ENCODE measurements at regions not wholly inside any gene's neighbourhood (a gene's known extent, or its start where the extent isn't known, plus 50 kb on each side); places are given as distances from the start of the nearest gene placed in this dataset.

DNA sequence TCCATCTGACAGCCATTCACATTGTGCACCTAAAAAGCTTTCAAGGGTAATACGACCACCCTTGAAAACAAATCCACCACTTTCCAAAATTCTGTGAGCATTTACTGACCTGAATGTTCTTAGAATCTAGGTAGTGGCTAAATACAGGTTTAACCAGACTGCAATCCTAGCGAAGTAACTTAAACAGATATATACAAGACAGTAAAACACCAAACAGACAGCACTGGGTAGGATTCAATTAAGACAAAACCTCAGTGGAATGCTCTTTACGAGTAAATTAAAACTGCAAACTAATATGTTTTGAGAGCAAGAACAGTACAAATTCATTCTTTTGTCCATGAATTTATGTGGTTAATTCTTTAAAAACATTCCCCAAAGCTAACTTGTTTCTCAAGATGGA is 354.2 kb upstream of the ESRRG start:
- DNase-seq (ENCODE audit: low read depth, low spot score) = no peak
- Histone ChIP-seq H3K4me1 (ENCODE audit: control insufficient read depth, insufficient read depth, low read length) (peaks cover 2% of the 10 kb centered on the region; the same call in 1 of the 2 replicates), H3K27ac (ENCODE audit: low read length) (no peak overlapping the region), H3K4me3 (ENCODE audit: low read length) (no peak overlapping the region), H3K36me3 (ENCODE audit: control insufficient read depth, insufficient read depth, low read length) (no peaks in the 10 kb centered on the region), H3K9me3 (ENCODE audit: control insufficient read depth, insufficient read depth, low read length) (no peaks in the 10 kb centered on the region), H3K27me3 (ENCODE audit: control insufficient read depth, insufficient read depth, low read length) (no peaks in the 10 kb centered on the region)
- WGBS (ENCODE audit: insufficient coverage, insufficient read length) = no CpG with 5 or more reads among the region's 3 CpGs

DNA sequence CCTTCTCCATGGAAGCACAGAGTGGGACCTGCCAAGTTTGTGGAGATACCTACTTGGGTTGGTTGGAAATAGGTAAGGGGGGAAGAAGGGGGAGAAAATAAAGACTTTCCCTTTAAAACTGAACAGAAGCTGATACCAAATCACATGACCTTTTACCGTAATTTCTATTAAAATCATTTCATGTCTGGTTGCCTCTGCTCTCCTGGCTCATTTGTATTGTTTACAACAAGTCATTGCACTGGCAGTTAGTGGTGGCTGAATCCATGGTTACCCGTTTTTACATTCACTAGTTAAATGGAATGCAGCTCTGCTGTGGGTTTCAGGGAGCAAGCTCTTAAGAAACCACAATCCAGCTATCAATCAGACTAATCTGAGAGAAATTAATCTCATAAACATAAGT is 353.7 kb upstream of the ESRRG start:
- Histone ChIP-seq H3K4me1 (ENCODE audit: control insufficient read depth, insufficient read depth, low read length) (peaks cover 2% of the 10 kb centered on the region; the same call in 1 of the 2 replicates), H3K4me3 (ENCODE audit: low read length) (no peak overlapping the region), H3K27ac (ENCODE audit: low read length) (no peak overlapping the region), H3K27me3 (ENCODE audit: control insufficient read depth, insufficient read depth, low read length) (no peaks in the 10 kb centered on the region), H3K36me3 (ENCODE audit: control insufficient read depth, insufficient read depth, low read length) (no peaks in the 10 kb centered on the region), H3K9me3 (ENCODE audit: control insufficient read depth, insufficient read depth, low read length) (no peaks in the 10 kb centered on the region)
- DNase-seq (ENCODE audit: low read depth, low spot score) = no peak
- WGBS (ENCODE audit: insufficient coverage, insufficient read length) = no CpG with 5 or more reads among the region's 2 CpGs

DNA sequence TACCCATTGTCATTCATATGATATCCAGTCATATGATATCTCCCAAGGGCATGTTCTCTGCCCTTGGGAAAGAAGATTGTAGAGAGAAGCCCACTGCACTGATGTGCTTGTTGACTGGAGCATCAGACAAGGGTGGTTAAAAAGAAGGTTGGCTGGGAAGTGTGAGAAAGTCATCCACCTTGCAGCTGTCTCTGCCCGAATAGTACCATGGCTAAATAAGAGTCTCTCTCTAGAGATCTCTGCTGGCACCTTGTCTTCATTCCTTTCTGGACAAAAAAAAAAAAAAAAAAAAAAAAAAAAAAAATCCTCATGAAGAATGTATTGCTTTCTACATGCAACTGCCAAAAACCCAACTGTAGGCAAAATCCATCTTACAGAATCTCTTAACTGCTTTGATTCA is 349.7 kb upstream of the ESRRG start:
- no peaks in the 10 kb centered on the region for H3K36me3 ChIP-seq (ENCODE audit: control insufficient read depth, insufficient read depth, low read length)
- WGBS (ENCODE audit: insufficient coverage, insufficient read length) = no CpG with 5 or more reads among the region's 1 CpG
- no peaks in the 10 kb centered on the region for H3K4me1 ChIP-seq (ENCODE audit: control insufficient read depth, insufficient read depth, low read length)
- H3K9me3 ChIP-seq (ENCODE audit: control insufficient read depth, insufficient read depth, low read length) = no peaks in the 10 kb centered on the region
- H3K4me3 ChIP-seq (ENCODE audit: low read length) = no peak overlapping the region
- no peak overlapping the region for H3K27ac ChIP-seq (ENCODE audit: low read length)
- DNase-seq (ENCODE audit: low read depth, low spot score) = no peak
- no peaks in the 10 kb centered on the region for H3K27me3 ChIP-seq (ENCODE audit: control insufficient read depth, insufficient read depth, low read length)

DNA sequence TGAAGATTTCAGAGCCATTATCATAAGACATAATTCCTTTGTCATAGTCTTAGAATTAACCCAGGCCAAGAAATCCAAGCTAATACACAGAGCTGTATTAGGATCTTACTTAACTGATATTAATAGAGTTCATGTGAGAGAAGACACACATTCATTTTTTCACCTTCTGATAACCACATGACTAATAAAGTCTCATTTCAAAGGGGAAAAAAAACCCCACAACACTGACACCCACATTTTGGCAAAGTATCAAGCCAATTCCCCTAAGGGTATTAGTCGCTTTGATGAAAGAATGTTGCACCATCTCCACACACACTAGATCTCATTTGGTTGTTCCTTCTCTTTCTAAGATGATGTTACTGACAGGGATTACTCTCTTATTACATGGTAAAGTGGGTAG is 344.4 kb upstream of the ESRRG start:
- H3K4me1 ChIP-seq (ENCODE audit: control insufficient read depth, insufficient read depth, low read length) = no peaks in the 10 kb centered on the region
- no peak for DNase-seq (ENCODE audit: low read depth, low spot score)
- WGBS (ENCODE audit: insufficient coverage, insufficient read length) = no CpG with 5 or more reads among the region's 1 CpG

DNA sequence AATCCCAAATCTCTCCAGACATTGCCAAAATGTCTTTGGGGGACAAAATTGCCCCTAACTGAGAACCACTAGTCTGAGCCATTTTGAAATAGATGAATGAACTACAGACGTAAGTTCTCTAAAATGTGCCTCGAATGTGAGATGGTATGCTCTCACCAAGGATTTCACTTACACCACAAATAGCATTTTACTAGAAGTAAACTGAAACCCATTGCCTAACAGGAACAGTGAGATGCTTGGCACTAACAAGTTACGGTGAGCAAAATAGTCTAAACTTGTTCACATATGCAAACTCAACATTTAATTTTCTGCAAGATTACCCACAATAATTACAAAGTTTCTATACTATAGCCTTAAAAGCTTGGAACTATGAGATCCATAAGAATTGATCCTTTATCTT is 343.6 kb upstream of the ESRRG start:
- H3K4me1 ChIP-seq (ENCODE audit: control insufficient read depth, insufficient read depth, low read length) = no peaks in the 10 kb centered on the region
- DNase-seq (ENCODE audit: low read depth, low spot score) = no peak
- no peaks in the 10 kb centered on the region for H3K9me3 ChIP-seq (ENCODE audit: control insufficient read depth, insufficient read depth, low read length)
- no peak overlapping the region for H3K4me3 ChIP-seq (ENCODE audit: low read length)
- WGBS (ENCODE audit: insufficient coverage, insufficient read length) = no CpG with 5 or more reads among the region's 3 CpGs
- H3K36me3 ChIP-seq (ENCODE audit: control insufficient read depth, insufficient read depth, low read length) = no peaks in the 10 kb centered on the region
- no peaks in the 10 kb centered on the region for H3K27me3 ChIP-seq (ENCODE audit: control insufficient read depth, insufficient read depth, low read length)
- no peak overlapping the region for H3K27ac ChIP-seq (ENCODE audit: low read length)

More for the DNA sequence above, 344.4 kb upstream of the ESRRG start:
- Histone ChIP-seq H3K9me3 (ENCODE audit: control insufficient read depth, insufficient read depth, low read length) (no peaks in the 10 kb centered on the region), H3K27ac (ENCODE audit: low read length) (no peak overlapping the region), H3K36me3 (ENCODE audit: control insufficient read depth, insufficient read depth, low read length) (no peaks in the 10 kb centered on the region), H3K27me3 (ENCODE audit: control insufficient read depth, insufficient read depth, low read length) (no peaks in the 10 kb centered on the region), H3K4me3 (ENCODE audit: low read length) (no peak overlapping the region)

DNA sequence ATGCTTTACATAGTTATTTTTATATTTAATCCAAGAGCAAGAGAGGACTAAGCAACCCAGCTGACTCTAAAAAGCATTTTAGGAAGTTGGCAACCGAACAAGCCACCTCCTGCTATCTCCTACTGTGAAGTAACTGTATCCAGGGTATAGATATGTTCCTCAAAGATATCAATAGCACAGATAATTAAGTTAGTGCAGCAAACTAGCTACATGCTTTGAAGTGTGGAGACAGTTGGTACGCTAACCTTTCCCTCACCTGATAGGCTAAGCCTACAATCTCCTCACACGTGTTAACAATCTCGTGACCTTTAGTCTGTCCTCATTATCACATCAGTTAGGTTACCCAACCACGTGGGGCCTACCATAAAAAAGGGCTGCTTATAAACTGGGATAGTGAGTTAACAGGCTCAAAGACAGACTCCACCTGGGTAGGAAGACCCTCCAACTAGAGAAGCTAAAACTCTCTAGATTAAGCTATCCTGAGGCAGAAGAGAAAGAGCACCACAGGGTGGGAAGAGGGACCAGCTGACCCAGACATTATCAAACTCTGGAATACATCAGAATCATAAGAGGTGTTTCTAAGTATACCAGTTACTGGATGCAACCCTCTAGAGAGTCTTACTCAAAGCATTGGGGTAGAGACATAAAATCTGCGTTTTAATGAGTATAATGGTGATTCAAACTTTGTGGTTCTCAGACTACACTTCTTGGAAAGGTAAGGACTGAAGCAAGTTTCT is 340.1 kb upstream of the ESRRG start:
- no peaks in the 10 kb centered on the region for H3K27me3 ChIP-seq (ENCODE audit: control insufficient read depth, insufficient read depth, low read length)
- no peak overlapping the region for H3K27ac ChIP-seq (ENCODE audit: low read length)
- no peak overlapping the region for H3K4me3 ChIP-seq (ENCODE audit: low read length)
- H3K36me3 ChIP-seq (ENCODE audit: control insufficient read depth, insufficient read depth, low read length) = no peaks in the 10 kb centered on the region
- no peaks in the 10 kb centered on the region for H3K4me1 ChIP-seq (ENCODE audit: control insufficient read depth, insufficient read depth, low read length)
- WGBS (ENCODE audit: insufficient coverage, insufficient read length) = no CpG with 5 or more reads among the region's 6 CpGs
- no peak for DNase-seq (ENCODE audit: low read depth, low spot score)
- H3K9me3 ChIP-seq (ENCODE audit: control insufficient read depth, insufficient read depth, low read length) = no peaks in the 10 kb centered on the region

DNA sequence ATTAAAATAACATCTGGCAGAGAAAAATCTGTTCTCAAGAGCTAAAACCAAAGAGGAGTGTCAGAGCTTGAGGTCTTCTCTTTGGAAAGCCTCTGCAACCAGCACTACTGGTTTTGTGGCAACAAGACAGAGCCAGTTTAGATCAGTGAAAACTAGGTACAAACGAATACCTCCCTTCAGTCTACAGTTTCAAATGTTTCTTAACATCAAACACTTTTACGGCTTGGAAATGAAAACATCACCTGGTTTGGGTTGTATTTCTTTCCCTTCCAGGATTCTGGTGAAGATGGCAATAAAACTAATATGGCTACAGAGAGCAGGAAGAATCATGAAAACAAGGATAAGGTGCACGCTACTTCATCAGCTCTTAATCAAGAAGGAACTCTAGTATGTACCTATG is 339.4 kb upstream of the ESRRG start:
- no peaks in the 10 kb centered on the region for H3K36me3 ChIP-seq (ENCODE audit: control insufficient read depth, insufficient read depth, low read length)
- no peaks in the 10 kb centered on the region for H3K9me3 ChIP-seq (ENCODE audit: control insufficient read depth, insufficient read depth, low read length)
- WGBS (ENCODE audit: insufficient coverage, insufficient read length) = no CpG with 5 or more reads among the region's 3 CpGs
- no peaks in the 10 kb centered on the region for H3K27me3 ChIP-seq (ENCODE audit: control insufficient read depth, insufficient read depth, low read length)
- no peak overlapping the region for H3K4me3 ChIP-seq (ENCODE audit: low read length)
- no peak for DNase-seq (ENCODE audit: low read depth, low spot score)
- no peak overlapping the region for H3K27ac ChIP-seq (ENCODE audit: low read length)
- no peaks in the 10 kb centered on the region for H3K4me1 ChIP-seq (ENCODE audit: control insufficient read depth, insufficient read depth, low read length)

DNA sequence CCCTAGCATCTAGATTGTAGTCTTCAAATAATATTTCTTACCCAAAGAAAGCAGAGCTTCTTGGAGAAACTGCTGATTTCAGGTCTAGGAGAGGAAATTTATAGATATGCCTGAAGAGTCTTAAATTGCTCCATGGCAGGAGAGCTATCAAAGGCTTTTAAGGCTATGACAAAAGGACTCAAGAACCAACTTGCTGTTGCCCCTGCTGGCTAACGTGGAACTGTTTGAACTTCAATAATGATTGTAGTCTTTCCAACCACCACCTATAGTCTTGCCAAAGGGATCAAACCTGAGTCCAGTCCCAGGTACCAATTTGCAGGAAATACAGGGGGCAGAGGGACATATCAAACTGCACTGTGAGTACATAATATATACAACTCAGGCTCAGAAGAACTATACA is 336.2 kb upstream of the ESRRG start:
- Histone ChIP-seq H3K4me1 (ENCODE audit: control insufficient read depth, insufficient read depth, low read length) (no peaks in the 10 kb centered on the region), H3K4me3 (ENCODE audit: low read length) (no peak overlapping the region), H3K36me3 (ENCODE audit: control insufficient read depth, insufficient read depth, low read length) (no peaks in the 10 kb centered on the region), H3K9me3 (ENCODE audit: control insufficient read depth, insufficient read depth, low read length) (no peaks in the 10 kb centered on the region), H3K27me3 (ENCODE audit: control insufficient read depth, insufficient read depth, low read length) (no peaks in the 10 kb centered on the region), H3K27ac (ENCODE audit: low read length) (no peak overlapping the region)
- WGBS (ENCODE audit: insufficient coverage, insufficient read length) = no CpG with 5 or more reads among the region's 1 CpG
- DNase-seq (ENCODE audit: low read depth, low spot score) = peak; percentile 5

DNA sequence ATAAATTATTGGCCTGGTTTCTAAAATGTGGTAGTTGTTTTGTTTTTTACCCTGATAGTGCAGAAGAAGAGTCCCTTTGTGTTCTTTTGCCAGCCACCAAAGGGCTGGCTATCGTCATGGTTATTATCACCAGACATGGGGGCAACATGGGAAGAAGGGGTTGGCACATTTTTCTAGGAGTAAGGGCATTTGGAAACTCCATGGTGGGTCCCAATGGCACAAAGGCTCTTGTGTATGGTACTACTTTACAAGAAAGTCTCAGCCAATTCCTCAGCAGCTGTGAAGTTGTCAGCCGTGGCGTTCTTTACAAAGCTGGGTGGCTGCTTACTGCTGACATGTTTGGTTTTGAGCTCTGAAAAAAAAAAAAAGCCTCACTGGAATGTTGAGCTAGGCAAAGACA is 330.4 kb upstream of the ESRRG start:
- Histone ChIP-seq H3K27me3 (ENCODE audit: control insufficient read depth, insufficient read depth, low read length) (no peaks in the 10 kb centered on the region), H3K4me1 (ENCODE audit: control insufficient read depth, insufficient read depth, low read length) (no peaks in the 10 kb centered on the region), H3K36me3 (ENCODE audit: control insufficient read depth, insufficient read depth, low read length) (no peaks in the 10 kb centered on the region), H3K27ac (ENCODE audit: low read length) (no peak overlapping the region), H3K4me3 (ENCODE audit: low read length) (no peak overlapping the region), H3K9me3 (ENCODE audit: control insufficient read depth, insufficient read depth, low read length) (no peaks in the 10 kb centered on the region)
- WGBS (ENCODE audit: insufficient coverage, insufficient read length) = no CpG with 5 or more reads among the region's 3 CpGs
- no peak for DNase-seq (ENCODE audit: low read depth, low spot score)

- DNase-seq (ENCODE audit: low read depth, low spot score) = no peak
- Histone ChIP-seq H3K4me3 (ENCODE audit: low read length) (no peak overlapping the region), H3K27ac (ENCODE audit: low read length) (no peak overlapping the region), H3K9me3 (ENCODE audit: control insufficient read depth, insufficient read depth, low read length) (no peaks in the 10 kb centered on the region), H3K4me1 (ENCODE audit: control insufficient read depth, insufficient read depth, low read length) (no peaks in the 10 kb centered on the region), H3K36me3 (ENCODE audit: control insufficient read depth, insufficient read depth, low read length) (no peaks in the 10 kb centered on the region), H3K27me3 (ENCODE audit: control insufficient read depth, insufficient read depth, low read length) (no peaks in the 10 kb centered on the region)
- no CpG with 5 or more reads among the region's 2 CpGs for WGBS (ENCODE audit: insufficient coverage, insufficient read length)
These were observed 329.4 kb upstream of the ESRRG start for GRCh38 chr1:217052626-217053025.

- no CpG with 5 or more reads among the region's 2 CpGs for WGBS (ENCODE audit: insufficient coverage, insufficient read length)
These were observed 329.0 kb upstream of the ESRRG start for GRCh38 chr1:217052196-217052595.

More at GRCh38 chr1:217052196-217052595, 329.0 kb upstream of the ESRRG start:
- Histone ChIP-seq H3K9me3 (ENCODE audit: control insufficient read depth, insufficient read depth, low read length) (no peaks in the 10 kb centered on the region), H3K4me3 (ENCODE audit: low read length) (no peak overlapping the region), H3K4me1 (ENCODE audit: control insufficient read depth, insufficient read depth, low read length) (no peaks in the 10 kb centered on the region), H3K27me3 (ENCODE audit: control insufficient read depth, insufficient read depth, low read length) (no peaks in the 10 kb centered on the region), H3K27ac (ENCODE audit: low read length) (no peak overlapping the region), H3K36me3 (ENCODE audit: control insufficient read depth, insufficient read depth, low read length) (no peaks in the 10 kb centered on the region)
- DNase-seq (ENCODE audit: low read depth, low spot score) = no peak

Data from iPS DF 6.9 (cell line).